ENCODE measurements at regions not wholly inside any gene's neighbourhood (a gene's known extent, or its start where the extent isn't known, plus 50 kb on each side); places are given as distances from the start of the nearest gene placed in this dataset.

DNA sequence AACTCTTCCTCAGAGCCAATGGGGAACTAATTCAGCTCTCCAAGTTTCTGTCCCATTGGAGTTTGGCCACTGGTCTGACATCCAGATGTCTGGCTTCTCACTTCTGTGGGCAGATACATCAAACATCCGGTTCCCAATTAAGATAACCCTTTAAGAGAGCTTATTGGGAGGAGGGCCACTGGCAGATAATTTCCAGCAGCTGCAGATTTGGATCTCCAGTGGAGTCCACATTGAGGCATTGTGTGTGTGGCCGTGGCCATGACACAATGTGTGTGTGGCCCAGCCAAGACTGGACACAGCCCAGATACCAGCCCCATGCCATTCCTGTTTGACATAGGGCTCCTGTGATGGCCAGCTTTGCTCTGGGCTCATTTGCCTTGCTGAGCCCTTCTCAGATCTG lies 110.5 kb upstream of the MAP1B start:
- Histone ChIP-seq H3K4me1 (ENCODE audit: control insufficient read depth, insufficient read depth, low read length) (no peaks in the 10 kb centered on the region), H3K9me3 (ENCODE audit: control insufficient read depth, insufficient read depth, low read length) (no peaks in the 10 kb centered on the region), H3K27ac (ENCODE audit: low read depth, low read length) (no peak overlapping the region), H3K27me3 (ENCODE audit: control insufficient read depth, insufficient read depth, low read length) (no peaks in the 10 kb centered on the region), H3K4me3 (ENCODE audit: low read depth, low read length) (no peak overlapping the region), H3K36me3 (ENCODE audit: control insufficient read depth, insufficient read depth, low read length) (no peaks in the 10 kb centered on the region)
- DNase-seq (ENCODE audit: low read depth in 4 of 6, low spot score in 6 of 6), result no peak
- WGBS (ENCODE audit: insufficient coverage), result 98% methylated on average over 2 of the region's 2 CpGs

DNA sequence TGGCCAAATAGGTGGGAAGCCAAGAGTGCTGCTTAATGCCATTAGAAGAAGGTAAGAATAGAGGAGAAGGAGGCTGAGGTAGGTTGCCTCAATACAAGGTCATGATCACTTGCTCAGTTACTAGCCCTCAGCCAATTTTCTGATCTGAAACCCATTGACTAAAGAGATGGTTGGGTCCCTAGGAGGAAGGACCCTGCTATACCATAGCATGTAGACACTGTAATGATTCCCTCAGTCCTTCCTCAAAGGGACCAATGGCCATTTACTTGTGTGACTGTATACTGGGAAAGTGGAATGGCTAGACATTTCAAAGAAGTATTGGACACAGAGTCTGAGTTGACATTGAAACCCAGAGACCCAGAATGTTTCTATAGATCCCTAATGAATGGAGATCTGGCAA lies 108.5 kb upstream of the MAP1B start:
- Histone ChIP-seq H3K9me3 (ENCODE audit: control insufficient read depth, insufficient read depth, low read length) (no peaks in the 10 kb centered on the region), H3K4me3 (ENCODE audit: low read depth, low read length) (no peak overlapping the region), H3K27me3 (ENCODE audit: control insufficient read depth, insufficient read depth, low read length) (no peaks in the 10 kb centered on the region), H3K36me3 (ENCODE audit: control insufficient read depth, insufficient read depth, low read length) (no peaks in the 10 kb centered on the region), H3K4me1 (ENCODE audit: control insufficient read depth, insufficient read depth, low read length) (no peaks in the 10 kb centered on the region), H3K27ac (ENCODE audit: low read depth, low read length) (no peak overlapping the region)
- no peak for DNase-seq (ENCODE audit: low read depth in 4 of 6, low spot score in 6 of 6)

DNA sequence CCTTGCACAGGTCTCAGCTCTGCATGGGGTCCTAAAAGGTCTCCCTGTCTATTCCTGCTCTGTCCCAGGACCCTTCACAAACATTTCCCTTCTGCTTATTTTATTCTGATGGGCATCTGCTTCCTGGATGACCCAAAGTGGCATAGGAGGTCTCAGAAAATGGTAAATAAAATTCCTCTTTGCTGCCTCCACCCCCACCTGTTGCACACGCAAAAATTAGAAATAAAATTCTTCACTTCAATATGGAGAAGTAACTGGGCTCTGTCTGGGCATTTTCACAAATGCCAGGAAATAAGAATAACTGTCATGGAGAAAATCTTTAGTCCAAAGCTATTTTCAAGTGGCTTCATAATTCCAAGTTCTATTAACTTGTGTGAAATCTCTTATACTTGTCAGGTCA lies 106.6 kb upstream of the MAP1B start:
- H3K27me3 ChIP-seq (ENCODE audit: control insufficient read depth, insufficient read depth, low read length), result no peaks in the 10 kb centered on the region
- no peak for DNase-seq (ENCODE audit: low read depth in 4 of 6, low spot score in 6 of 6)
- no peaks in the 10 kb centered on the region for H3K4me1 ChIP-seq (ENCODE audit: control insufficient read depth, insufficient read depth, low read length)
- no CpG with 5 or more reads among the region's 1 CpG for WGBS (ENCODE audit: insufficient coverage)
- H3K4me3 ChIP-seq (ENCODE audit: low read depth, low read length), result no peak overlapping the region
- no peaks in the 10 kb centered on the region for H3K36me3 ChIP-seq (ENCODE audit: control insufficient read depth, insufficient read depth, low read length)
- H3K9me3 ChIP-seq (ENCODE audit: control insufficient read depth, insufficient read depth, low read length), result no peaks in the 10 kb centered on the region
- H3K27ac ChIP-seq (ENCODE audit: low read depth, low read length), result no peak overlapping the region

DNA sequence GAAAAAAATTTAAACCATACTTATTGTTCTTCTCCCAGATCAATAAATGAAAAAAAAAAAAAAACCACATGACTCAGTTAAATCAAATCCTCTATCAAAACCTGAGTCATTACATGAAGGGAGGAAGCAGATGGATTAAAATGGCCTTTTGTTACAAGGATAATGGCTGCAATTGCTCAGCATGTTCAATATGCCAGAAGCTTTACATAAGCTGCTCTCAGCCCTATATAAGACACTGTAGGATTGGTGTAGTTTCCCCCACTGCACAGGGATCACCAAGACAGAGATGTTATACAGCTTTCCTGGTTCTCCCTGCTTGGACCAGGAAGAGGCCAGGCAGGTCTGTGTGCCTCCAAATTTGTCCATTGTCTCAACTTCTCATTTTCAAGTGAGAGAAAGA lies 101.6 kb upstream of the MAP1B start:
- Histone ChIP-seq H3K4me1 (ENCODE audit: control insufficient read depth, insufficient read depth, low read length) (no peaks in the 10 kb centered on the region), H3K27me3 (ENCODE audit: control insufficient read depth, insufficient read depth, low read length) (no peaks in the 10 kb centered on the region), H3K36me3 (ENCODE audit: control insufficient read depth, insufficient read depth, low read length) (no peaks in the 10 kb centered on the region), H3K9me3 (ENCODE audit: control insufficient read depth, insufficient read depth, low read length) (no peaks in the 10 kb centered on the region), H3K27ac (ENCODE audit: low read depth, low read length) (no peak overlapping the region), H3K4me3 (ENCODE audit: low read depth, low read length) (no peak overlapping the region)
- peak in 1 of 6 donors; percentile 59 for DNase-seq (ENCODE audit: low read depth in 4 of 6, low spot score in 6 of 6)

DNA sequence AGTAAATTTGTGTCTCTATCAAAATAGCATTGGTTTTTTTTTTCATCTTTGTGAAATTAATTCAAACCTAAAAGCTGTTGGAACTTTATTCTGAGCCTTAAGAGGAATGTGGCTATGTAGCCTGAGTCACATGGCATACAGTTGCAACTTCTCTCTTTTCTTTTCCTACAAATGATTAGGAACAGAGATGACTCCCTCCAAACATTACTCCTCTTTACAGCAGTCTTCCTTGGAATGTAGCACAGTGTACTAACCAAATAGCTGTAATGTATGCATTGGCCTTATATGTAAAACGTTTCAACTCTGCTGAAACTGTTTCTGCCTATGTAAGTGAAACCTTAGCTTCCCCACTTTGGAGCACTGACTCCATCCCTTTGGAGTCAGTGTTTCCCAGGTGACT lies 100.9 kb upstream of the MAP1B start:
- H3K27me3 ChIP-seq (ENCODE audit: control insufficient read depth, insufficient read depth, low read length), result no peaks in the 10 kb centered on the region
- H3K4me3 ChIP-seq (ENCODE audit: low read depth, low read length), result no peak overlapping the region
- H3K4me1 ChIP-seq (ENCODE audit: control insufficient read depth, insufficient read depth, low read length), result no peaks in the 10 kb centered on the region
- H3K36me3 ChIP-seq (ENCODE audit: control insufficient read depth, insufficient read depth, low read length), result no peaks in the 10 kb centered on the region
- no peak overlapping the region for H3K27ac ChIP-seq (ENCODE audit: low read depth, low read length)
- DNase-seq (ENCODE audit: low read depth in 4 of 6, low spot score in 6 of 6), result no peak
- WGBS (ENCODE audit: insufficient coverage), result no CpG with 5 or more reads among the region's 1 CpG
- no peaks in the 10 kb centered on the region for H3K9me3 ChIP-seq (ENCODE audit: control insufficient read depth, insufficient read depth, low read length)

DNA sequence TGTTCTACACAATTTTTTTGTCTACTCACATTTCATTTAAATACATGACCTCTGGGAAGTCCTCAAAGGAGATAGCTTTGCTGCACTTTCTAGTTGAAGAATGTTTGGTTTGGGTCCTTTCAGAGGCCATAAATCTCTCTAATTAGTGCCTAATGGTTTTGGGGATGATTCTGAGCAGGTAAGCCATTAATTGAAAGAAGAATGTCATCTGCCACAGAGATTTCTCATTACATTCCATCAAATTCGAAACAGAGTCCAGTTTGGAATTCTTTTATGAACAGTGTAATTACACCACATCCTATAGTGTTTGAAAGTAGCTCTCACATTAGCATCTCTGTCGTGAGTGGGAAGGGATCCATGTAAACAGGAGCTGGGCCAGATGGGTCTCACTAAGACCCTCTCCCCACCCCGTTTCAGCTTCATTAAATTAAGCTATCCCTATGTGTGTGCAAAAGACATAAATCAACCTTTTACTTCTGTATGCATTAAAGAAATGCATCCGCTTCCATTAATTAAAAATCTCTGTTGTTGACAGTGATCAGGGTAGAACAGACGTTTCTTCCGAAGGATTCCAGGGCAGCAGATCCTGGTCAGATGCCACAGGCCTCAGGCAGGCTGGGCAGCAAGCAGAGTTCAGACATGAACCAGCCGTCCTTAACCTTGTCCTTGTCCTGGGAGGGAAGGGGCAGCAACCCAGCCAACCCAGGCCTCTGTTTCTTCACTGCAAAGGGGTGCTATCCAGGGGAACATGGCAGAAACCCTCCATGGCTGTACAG lies 99.8 kb upstream of the MAP1B start:
- 42% methylated on average over 3 of the region's 7 CpGs for whole genome bisulfite sequencing (ENCODE audit: insufficient coverage)
- no peaks in the 10 kb centered on the region for H3K4me1 ChIP-seq (ENCODE audit: control insufficient read depth, insufficient read depth, low read length)

DNA sequence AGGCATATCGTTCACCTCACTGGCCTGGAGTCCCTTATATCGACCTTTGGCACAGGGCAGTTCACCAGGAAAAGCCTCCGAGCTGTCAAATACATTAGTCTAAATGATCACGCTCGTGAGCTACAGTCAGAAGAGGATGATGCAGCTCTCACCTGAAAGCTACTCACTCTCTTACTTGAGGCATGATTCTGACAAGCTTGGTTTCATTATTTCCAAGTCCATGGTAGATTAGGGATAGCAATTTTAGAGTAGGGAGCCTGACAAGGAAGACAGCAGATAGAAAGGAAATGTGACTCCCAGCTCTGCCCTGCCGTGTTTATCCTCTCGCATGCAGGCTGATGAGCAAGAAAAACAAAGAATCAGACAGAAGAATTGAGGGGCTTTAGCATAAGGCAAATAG lies 98.0 kb upstream of the MAP1B start:
- WGBS (ENCODE audit: insufficient coverage), result 68% methylated on average over 7 of the region's 7 CpGs
- Histone ChIP-seq H3K27me3 (ENCODE audit: control insufficient read depth, insufficient read depth, low read length) (no peaks in the 10 kb centered on the region), H3K4me3 (ENCODE audit: low read depth, low read length) (no peak overlapping the region), H3K4me1 (ENCODE audit: control insufficient read depth, insufficient read depth, low read length) (no peaks in the 10 kb centered on the region), H3K9me3 (ENCODE audit: control insufficient read depth, insufficient read depth, low read length) (no peaks in the 10 kb centered on the region), H3K27ac (ENCODE audit: low read depth, low read length) (no peak overlapping the region), H3K36me3 (ENCODE audit: control insufficient read depth, insufficient read depth, low read length) (no peaks in the 10 kb centered on the region)
- no peak for DNase-seq (ENCODE audit: low read depth in 4 of 6, low spot score in 6 of 6)

More for the DNA sequence above, 99.8 kb upstream of the MAP1B start:
- no peaks in the 10 kb centered on the region for H3K9me3 ChIP-seq (ENCODE audit: control insufficient read depth, insufficient read depth, low read length)
- no peak overlapping the region for H3K4me3 ChIP-seq (ENCODE audit: low read depth, low read length)
- no peaks in the 10 kb centered on the region for H3K36me3 ChIP-seq (ENCODE audit: control insufficient read depth, insufficient read depth, low read length)
- no peak overlapping the region for H3K27ac ChIP-seq (ENCODE audit: low read depth, low read length)
- peak in 1 of 6 donors; percentile 23 for DNase-seq (ENCODE audit: low read depth in 4 of 6, low spot score in 6 of 6)
- no peaks in the 10 kb centered on the region for H3K27me3 ChIP-seq (ENCODE audit: control insufficient read depth, insufficient read depth, low read length)

DNA sequence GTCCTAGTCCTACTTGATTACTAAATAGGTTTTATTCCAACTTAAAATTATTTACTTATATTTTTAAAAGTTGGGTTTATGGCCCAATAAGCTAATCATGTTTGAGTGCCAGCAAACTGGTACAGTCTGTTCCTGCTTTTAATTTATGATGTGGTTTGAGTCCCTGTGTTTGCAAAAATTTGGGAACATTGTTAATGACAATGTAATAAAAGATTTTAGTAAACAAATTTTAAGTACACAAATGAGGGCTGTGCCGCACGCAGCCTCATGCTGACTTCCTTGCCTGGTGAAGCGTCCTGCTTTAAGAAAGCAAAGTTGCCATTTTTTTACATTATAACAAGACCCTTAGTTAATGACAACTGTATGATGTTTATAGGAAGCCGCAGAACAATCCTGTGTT lies 96.8 kb upstream of the MAP1B start:
- Histone ChIP-seq H3K9me3 (ENCODE audit: control insufficient read depth, insufficient read depth, low read length) (no peaks in the 10 kb centered on the region), H3K4me1 (ENCODE audit: control insufficient read depth, insufficient read depth, low read length) (peaks cover 10% of the 10 kb centered on the region), H3K4me3 (ENCODE audit: low read depth, low read length) (no peak overlapping the region), H3K27ac (ENCODE audit: low read depth, low read length) (no peak overlapping the region), H3K27me3 (ENCODE audit: control insufficient read depth, insufficient read depth, low read length) (no peaks in the 10 kb centered on the region), H3K36me3 (ENCODE audit: control insufficient read depth, insufficient read depth, low read length) (no peaks in the 10 kb centered on the region)
- DNase-seq (ENCODE audit: low read depth in 4 of 6, low spot score in 6 of 6), result no peak
- WGBS (ENCODE audit: insufficient coverage), result no CpG with 5 or more reads among the region's 4 CpGs

DNA sequence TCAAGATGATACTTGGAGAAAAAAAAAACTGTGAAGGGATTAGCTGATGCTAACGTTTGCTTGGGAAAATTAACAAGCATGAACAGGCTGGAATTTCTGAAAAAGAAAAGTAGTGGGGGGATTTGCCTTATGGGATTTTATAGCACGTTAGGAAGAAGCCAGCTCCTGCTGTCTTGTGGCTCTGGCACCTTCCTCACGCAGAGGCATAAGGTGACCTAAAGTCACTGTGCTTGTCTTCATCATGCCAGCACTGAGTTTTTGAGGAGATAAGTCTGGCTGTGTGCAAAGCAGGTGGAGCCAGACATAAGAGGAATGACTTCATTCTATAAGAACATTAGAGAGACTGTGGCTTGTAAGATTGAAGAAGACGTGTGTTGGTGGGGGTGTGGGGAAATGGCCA lies 94.4 kb upstream of the MAP1B start:
- Histone ChIP-seq H3K27me3 (ENCODE audit: control insufficient read depth, insufficient read depth, low read length) (no peaks in the 10 kb centered on the region), H3K4me1 (ENCODE audit: control insufficient read depth, insufficient read depth, low read length) (peaks cover 10% of the 10 kb centered on the region), H3K4me3 (ENCODE audit: low read depth, low read length) (no peak overlapping the region), H3K9me3 (ENCODE audit: control insufficient read depth, insufficient read depth, low read length) (no peaks in the 10 kb centered on the region), H3K27ac (ENCODE audit: low read depth, low read length) (no peak overlapping the region), H3K36me3 (ENCODE audit: control insufficient read depth, insufficient read depth, low read length) (no peaks in the 10 kb centered on the region)
- DNase-seq (ENCODE audit: low read depth in 4 of 6, low spot score in 6 of 6), result peak in 1 of 6 donors; percentile 68
- WGBS (ENCODE audit: insufficient coverage), result 54% methylated on average over 3 of the region's 4 CpGs

DNA sequence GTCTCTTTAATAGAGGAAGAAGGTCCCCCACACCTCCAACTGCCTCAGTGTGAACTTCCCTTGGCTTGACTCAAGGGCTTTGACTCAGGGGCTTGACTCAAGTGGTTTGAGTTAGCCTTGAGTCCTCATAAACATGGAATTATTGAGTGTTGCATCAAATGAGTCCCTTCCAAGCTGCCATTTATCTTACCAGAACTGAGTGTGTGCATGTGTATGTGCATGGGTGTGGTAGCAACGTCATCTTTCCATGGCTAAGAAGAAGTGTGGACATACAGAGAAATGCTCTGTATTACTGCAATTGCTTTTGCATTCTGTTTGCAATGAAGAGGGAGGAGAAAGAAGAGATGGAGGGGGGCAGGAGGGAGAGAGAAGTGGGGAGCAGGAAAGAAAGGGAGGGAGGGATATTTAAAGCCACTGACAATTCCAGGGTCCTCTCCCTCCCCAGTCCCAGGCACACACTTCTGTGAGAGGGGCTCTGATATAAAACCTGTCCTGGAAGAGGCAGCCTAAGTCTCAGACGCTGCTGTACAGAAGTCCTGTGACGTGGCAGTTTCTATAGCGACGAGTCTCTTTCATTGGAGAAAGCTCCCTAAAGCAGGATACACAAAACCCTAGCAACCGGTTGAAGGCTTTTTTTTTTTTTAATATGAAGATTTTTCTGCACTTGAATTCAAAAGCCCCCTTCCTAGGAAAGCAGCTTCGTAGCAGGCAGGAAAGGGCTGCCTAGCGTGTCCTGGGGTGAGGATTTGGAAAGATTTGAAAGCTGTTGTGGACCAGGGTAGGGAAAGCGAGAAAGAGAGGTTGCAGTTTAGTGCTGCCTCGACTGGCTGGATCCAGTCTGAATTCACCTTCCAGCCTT lies 93.3 kb upstream of the MAP1B start:
- DNase-seq (ENCODE audit: low read depth in 4 of 6, low spot score in 6 of 6), result peak; percentile 73 to 98 (median 86)
- H3K27ac ChIP-seq (ENCODE audit: low read depth, low read length), result peak overlapping the region; percentile 85
- H3K9me3 ChIP-seq (ENCODE audit: control insufficient read depth, insufficient read depth, low read length), result no peaks in the 10 kb centered on the region
- peak overlapping the region; percentile 10 for H3K4me3 ChIP-seq (ENCODE audit: low read depth, low read length)
- WGBS (ENCODE audit: insufficient coverage), result 15% methylated on average over 2 of the region's 10 CpGs
- no peaks in the 10 kb centered on the region for H3K27me3 ChIP-seq (ENCODE audit: control insufficient read depth, insufficient read depth, low read length)
- no peaks in the 10 kb centered on the region for H3K36me3 ChIP-seq (ENCODE audit: control insufficient read depth, insufficient read depth, low read length)
- H3K4me1 ChIP-seq (ENCODE audit: control insufficient read depth, insufficient read depth, low read length), result peaks cover 10% of the 10 kb centered on the region

Measured in spinal cord (tissue), 9 donors.